HepG2 (cell line): ENCODE measurements at regions not wholly inside any gene's neighbourhood (a gene's known extent, or its start where the extent isn't known, plus 50 kb on each side); places are given as distances from the start of the nearest gene placed in this dataset.

Experiments used
- BCL3 ChIP-seq: sonication (generic); formaldehyde crosslinking; IDR thresholded peaks from 2 replicates; pipeline ENCODE4 v1.5.1; 2020; ENCODE audit warnings: mild to moderate bottlenecking, missing genetic modification reagents, moderate library complexity
- CTCF ChIP-seq: sonication (generic); formaldehyde crosslinking; IDR thresholded peaks from 2 replicates; pipeline ENCODE4 v1.5.0; 2020; ENCODE audit warnings: mild to moderate bottlenecking, missing genetic modification reagents, moderate library complexity
- ESRRA ChIP-seq: sonication (generic); formaldehyde crosslinking; IDR thresholded peaks from 2 replicates; pipeline ENCODE4 v1.5.1; 2020; ENCODE audit warnings: mild to moderate bottlenecking, low read depth, missing genetic modification reagents
- EZH2 ChIP-seq: conservative IDR thresholded peaks from 2 replicates; pipeline ENCODE4 v1.6.1; 2012; ENCODE audit warnings: mild to moderate bottlenecking, low read depth, low read length, moderate library complexity
- GZF1 ChIP-seq: sonication (generic); formaldehyde crosslinking; IDR thresholded peaks from 2 replicates; pipeline ENCODE4 v1.5.1; 2020; ENCODE audit warnings: mild to moderate bottlenecking, missing genetic modification reagents
- RAD21 ChIP-seq: fragments of 450-650 bp; formaldehyde crosslinking; IDR thresholded peaks from 2 replicates; pipeline ENCODE4 v1.5.0; 2020; ENCODE audit warnings: mild to moderate bottlenecking
- SMC3 ChIP-seq: IDR thresholded peaks from 2 replicates; pipeline ENCODE4 v1.6.1; 2011; ENCODE audit warnings: low read length, improper control_type of control experiment
- THAP9 ChIP-seq: sonication (generic); formaldehyde crosslinking; IDR thresholded peaks from 2 replicates; pipeline ENCODE4; 2020; ENCODE audit warnings: missing genetic modification reagents, mild to moderate bottlenecking, borderline replicate concordance
- ZNF644 ChIP-seq: IDR thresholded peaks from 2 replicates; pipeline ENCODE4 v1.6.1; 2016; ENCODE audit warnings: low read depth
- ZSCAN12 ChIP-seq: sonication (generic); formaldehyde crosslinking; IDR thresholded peaks from 2 replicates; pipeline ENCODE4 v1.9.0; 2021; ENCODE audit warnings: mild to moderate bottlenecking, missing genetic modification reagents
- ZSCAN9 ChIP-seq: IDR thresholded peaks from 2 replicates; pipeline ENCODE4 v1.6.1; 2016; ENCODE audit warnings: borderline replicate concordance
- TF ChIP-seq, protein P1 (sequence below): IDR thresholded peaks from 2 replicates; pipeline ENCODE4 v1.6.1; 2012; ENCODE audit warnings: low read length, improper control_type of control experiment
- TF ChIP-seq, protein P2 (sequence below): sonication (generic); formaldehyde crosslinking; IDR thresholded peaks from 2 replicates; pipeline ENCODE4 v1.4.0; 2020; ENCODE audit warnings: missing genetic modification reagents, borderline replicate concordance

GRCh38 chr22:27615408-27615807, 186.1 kb downstream of the MN1 start:
- TF ChIP-seq ZSCAN9 (CRISPR knock-in tag) (no peak), RAD21 (no peak), GZF1 (CRISPR knock-in tag) (no peak), CTCF (CRISPR knock-in tag) (no peak), EZH2 (no peak), BCL3 (CRISPR knock-in tag) (no peak), ESRRA (CRISPR knock-in tag) (no peak), SMC3 (no peak), THAP9 (CRISPR knock-in tag) (no peak), ZSCAN12 (no peak), ZNF644 (CRISPR knock-in tag) (no peak)
- TF ChIP-seq, protein P1, sequence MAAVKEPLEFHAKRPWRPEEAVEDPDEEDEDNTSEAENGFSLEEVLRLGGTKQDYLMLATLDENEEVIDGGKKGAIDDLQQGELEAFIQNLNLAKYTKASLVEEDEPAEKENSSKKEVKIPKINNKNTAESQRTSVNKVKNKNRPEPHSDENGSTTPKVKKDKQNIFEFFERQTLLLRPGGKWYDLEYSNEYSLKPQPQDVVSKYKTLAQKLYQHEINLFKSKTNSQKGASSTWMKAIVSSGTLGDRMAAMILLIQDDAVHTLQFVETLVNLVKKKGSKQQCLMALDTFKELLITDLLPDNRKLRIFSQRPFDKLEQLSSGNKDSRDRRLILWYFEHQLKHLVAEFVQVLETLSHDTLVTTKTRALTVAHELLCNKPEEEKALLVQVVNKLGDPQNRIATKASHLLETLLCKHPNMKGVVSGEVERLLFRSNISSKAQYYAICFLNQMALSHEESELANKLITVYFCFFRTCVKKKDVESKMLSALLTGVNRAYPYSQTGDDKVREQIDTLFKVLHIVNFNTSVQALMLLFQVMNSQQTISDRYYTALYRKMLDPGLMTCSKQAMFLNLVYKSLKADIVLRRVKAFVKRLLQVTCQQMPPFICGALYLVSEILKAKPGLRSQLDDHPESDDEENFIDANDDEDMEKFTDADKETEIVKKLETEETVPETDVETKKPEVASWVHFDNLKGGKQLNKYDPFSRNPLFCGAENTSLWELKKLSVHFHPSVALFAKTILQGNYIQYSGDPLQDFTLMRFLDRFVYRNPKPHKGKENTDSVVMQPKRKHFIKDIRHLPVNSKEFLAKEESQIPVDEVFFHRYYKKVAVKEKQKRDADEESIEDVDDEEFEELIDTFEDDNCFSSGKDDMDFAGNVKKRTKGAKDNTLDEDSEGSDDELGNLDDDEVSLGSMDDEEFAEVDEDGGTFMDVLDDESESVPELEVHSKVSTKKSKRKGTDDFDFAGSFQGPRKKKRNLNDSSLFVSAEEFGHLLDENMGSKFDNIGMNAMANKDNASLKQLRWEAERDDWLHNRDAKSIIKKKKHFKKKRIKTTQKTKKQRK, result no peak
- TF ChIP-seq, protein P2, sequence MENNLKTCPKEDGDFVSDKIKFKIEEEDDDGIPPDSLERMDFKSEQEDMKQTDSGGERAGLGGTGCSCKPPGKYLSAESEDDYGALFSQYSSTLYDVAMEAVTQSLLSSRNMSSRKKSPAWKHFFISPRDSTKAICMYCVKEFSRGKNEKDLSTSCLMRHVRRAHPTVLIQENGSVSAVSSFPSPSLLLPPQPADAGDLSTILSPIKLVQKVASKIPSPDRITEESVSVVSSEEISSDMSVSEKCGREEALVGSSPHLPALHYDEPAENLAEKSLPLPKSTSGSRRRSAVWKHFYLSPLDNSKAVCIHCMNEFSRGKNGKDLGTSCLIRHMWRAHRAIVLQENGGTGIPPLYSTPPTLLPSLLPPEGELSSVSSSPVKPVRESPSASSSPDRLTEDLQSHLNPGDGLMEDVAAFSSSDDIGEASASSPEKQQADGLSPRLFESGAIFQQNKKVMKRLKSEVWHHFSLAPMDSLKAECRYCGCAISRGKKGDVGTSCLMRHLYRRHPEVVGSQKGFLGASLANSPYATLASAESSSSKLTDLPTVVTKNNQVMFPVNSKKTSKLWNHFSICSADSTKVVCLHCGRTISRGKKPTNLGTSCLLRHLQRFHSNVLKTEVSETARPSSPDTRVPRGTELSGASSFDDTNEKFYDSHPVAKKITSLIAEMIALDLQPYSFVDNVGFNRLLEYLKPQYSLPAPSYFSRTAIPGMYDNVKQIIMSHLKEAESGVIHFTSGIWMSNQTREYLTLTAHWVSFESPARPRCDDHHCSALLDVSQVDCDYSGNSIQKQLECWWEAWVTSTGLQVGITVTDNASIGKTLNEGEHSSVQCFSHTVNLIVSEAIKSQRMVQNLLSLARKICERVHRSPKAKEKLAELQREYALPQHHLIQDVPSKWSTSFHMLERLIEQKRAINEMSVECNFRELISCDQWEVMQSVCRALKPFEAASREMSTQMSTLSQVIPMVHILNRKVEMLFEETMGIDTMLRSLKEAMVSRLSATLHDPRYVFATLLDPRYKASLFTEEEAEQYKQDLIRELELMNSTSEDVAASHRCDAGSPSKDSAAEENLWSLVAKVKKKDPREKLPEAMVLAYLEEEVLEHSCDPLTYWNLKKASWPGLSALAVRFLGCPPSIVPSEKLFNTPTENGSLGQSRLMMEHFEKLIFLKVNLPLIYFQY, result no peak
